ENCODE measurements at regions not wholly inside any gene's neighbourhood (a gene's known extent, or its start where the extent isn't known, plus 50 kb on each side); places are given as distances from the start of the nearest gene placed in this dataset.

- TF ChIP-seq, protein P1, sequence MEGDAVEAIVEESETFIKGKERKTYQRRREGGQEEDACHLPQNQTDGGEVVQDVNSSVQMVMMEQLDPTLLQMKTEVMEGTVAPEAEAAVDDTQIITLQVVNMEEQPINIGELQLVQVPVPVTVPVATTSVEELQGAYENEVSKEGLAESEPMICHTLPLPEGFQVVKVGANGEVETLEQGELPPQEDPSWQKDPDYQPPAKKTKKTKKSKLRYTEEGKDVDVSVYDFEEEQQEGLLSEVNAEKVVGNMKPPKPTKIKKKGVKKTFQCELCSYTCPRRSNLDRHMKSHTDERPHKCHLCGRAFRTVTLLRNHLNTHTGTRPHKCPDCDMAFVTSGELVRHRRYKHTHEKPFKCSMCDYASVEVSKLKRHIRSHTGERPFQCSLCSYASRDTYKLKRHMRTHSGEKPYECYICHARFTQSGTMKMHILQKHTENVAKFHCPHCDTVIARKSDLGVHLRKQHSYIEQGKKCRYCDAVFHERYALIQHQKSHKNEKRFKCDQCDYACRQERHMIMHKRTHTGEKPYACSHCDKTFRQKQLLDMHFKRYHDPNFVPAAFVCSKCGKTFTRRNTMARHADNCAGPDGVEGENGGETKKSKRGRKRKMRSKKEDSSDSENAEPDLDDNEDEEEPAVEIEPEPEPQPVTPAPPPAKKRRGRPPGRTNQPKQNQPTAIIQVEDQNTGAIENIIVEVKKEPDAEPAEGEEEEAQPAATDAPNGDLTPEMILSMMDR (IDR thresholded peaks at IDR 0.05): no peak
- TF ChIP-seq POLR2A (IDR thresholded peaks at IDR 0.05): no peak
Measured at GRCh38 chr14:71185637-71186036, 278.4 kb downstream of the PCNX1 start.

Data from body of pancreas (tissue), 4 donors.